ENCODE measurements at regions not wholly inside any gene's neighbourhood (a gene's known extent, or its start where the extent isn't known, plus 50 kb on each side); places are given as distances from the start of the nearest gene placed in this dataset.

GRCh38 chr20:52399352-52399751, 207.8 kb upstream of the ZFP64 start:
- H4K91ac ChIP-seq (replicated peaks; ENCODE audit: insufficient read length, low read length): no peak overlapping the region
- no peak for DNase-seq (ENCODE audit: low read depth in 1 of 2, low spot score in 2 of 2)
- 82% methylated on average over 2 of the region's 2 CpGs; no CpG with 5 or more reads in 1 of the 2 experiments for WGBS, 2 experiments (ENCODE audit: extremely low coverage in 1 of 2, insufficient coverage in 1 of 2, insufficient read length in 1 of 2, insufficient replicate concordance in 2 of 2, low coverage in 1 of 2, low lambda C conversion rate in 2 of 2, missing lambda C conversion rate in 1 of 2)
- no peaks in the 10 kb centered on the region for H4K20me1 ChIP-seq (replicated peaks in 1 of 2; ENCODE audit: control insufficient read depth in 1 of 2, insufficient read depth in 2 of 2, low read length in 2 of 2)
- no peak overlapping the region for H2BK20ac ChIP-seq (ENCODE audit: low read length)
- H3K4me3 ChIP-seq (ENCODE audit: extremely low read depth in 1 of 4, insufficient read depth in 2 of 4, low read depth in 3 of 4, low read length in 4 of 4): no peak overlapping the region
- FAIRE-seq: no peak
- no peak overlapping the region for H3K14ac ChIP-seq (ENCODE audit: insufficient read length)
- H3K79me2 ChIP-seq (ENCODE audit: control insufficient read depth in 1 of 2, insufficient read depth in 2 of 2, low read length in 2 of 2): no peaks in the 10 kb centered on the region
- H3K4me2 ChIP-seq (ENCODE audit: insufficient read depth in 1 of 2, low read depth in 2 of 2, low read length in 2 of 2): no peak overlapping the region
- no peak overlapping the region for H2BK15ac ChIP-seq (ENCODE audit: low read length)
- no peaks in the 10 kb centered on the region for H3K79me1 ChIP-seq (ENCODE audit: low read depth, low read length)
- H2BK12ac ChIP-seq (ENCODE audit: low read depth, low read length): no peak overlapping the region
- H3K9me3 ChIP-seq (ENCODE audit: insufficient read depth in 2 of 2, low read depth in 1 of 2, low read length in 1 of 2): no peaks in the 10 kb centered on the region
- H2BK120ac ChIP-seq (replicated peaks; ENCODE audit: low read depth, low read length): no peak overlapping the region
- no peak overlapping the region for H3K23ac ChIP-seq (ENCODE audit: insufficient read length)
- H4K8ac ChIP-seq (ENCODE audit: extremely low read depth, insufficient read depth, low read length): no peak overlapping the region
- ChIA-PET POLR2A (ENCODE audit: partially characterized antibody) (no interaction called here), CTCF (ENCODE audit: partially characterized antibody) (interaction anchor here (1.0 kb wide), 1 partner anchor 11 kb away, joined by 4 read pairs; no protein-coding TSS in a partner anchor)
- no peak overlapping the region for H3K56ac ChIP-seq (replicated peaks; ENCODE audit: insufficient read length, low read depth, low read length)
- no peak overlapping the region for H3K18ac ChIP-seq (ENCODE audit: extremely low read depth, low read length)
- no peak overlapping the region for H3K9ac ChIP-seq (replicated peaks in 1 of 4; ENCODE audit: extremely low read depth in 1 of 4, low read depth in 3 of 4, low read length in 3 of 4)
- H3K23me2 ChIP-seq (ENCODE audit: low read depth, low read length): no peaks in the 10 kb centered on the region
- H3K27ac ChIP-seq (ENCODE audit: low read depth, low read length): no peak overlapping the region
- no peak overlapping the region for H3K4ac ChIP-seq (replicated peaks; ENCODE audit: insufficient read length, low read depth, low read length)
- H3K27me3 ChIP-seq (replicated peaks in 1 of 4; ENCODE audit: control insufficient read depth in 3 of 4, extremely low read depth in 1 of 4, insufficient read depth in 3 of 4, low read length in 3 of 4): no peaks in the 10 kb centered on the region
- H3K4me1 ChIP-seq (replicated peaks in 1 of 4; ENCODE audit: control insufficient read depth in 3 of 4, insufficient read depth in 4 of 4, low read length in 3 of 4): no peaks in the 10 kb centered on the region
- H2AK5ac ChIP-seq (ENCODE audit: low read depth, low read length): no peak overlapping the region
- no peak overlapping the region for H2BK5ac ChIP-seq (ENCODE audit: low read depth, low read length)
- H3K36me3 ChIP-seq (ENCODE audit: control insufficient read depth in 2 of 4, insufficient read depth in 4 of 4, low read length in 3 of 4): no peaks in the 10 kb centered on the region
- H2AFZ ChIP-seq (ENCODE audit: low read length): no peak overlapping the region
- no peak for TF ChIP-seq SP4 (IDR thresholded peaks at IDR 0.05; ENCODE audit: low read length)
- TF ChIP-seq EGR1 (IDR thresholded peaks at IDR 0.05; ENCODE audit: borderline replicate concordance, low read depth, low read length): no peak
- TF ChIP-seq RBBP5 (IDR thresholded peaks at IDR 0.05; ENCODE audit: borderline replicate concordance, low read depth, low read length): no peak
- TF ChIP-seq TCF12 (IDR thresholded peaks at IDR 0.05; ENCODE audit: low read depth, low read length): no peak
- no peak for TF ChIP-seq ATF2 (IDR thresholded peaks at IDR 0.05; ENCODE audit: low read length)
- TF ChIP-seq SAP30 (IDR thresholded peaks at IDR 0.05; ENCODE audit: insufficient read depth, insufficient replicate concordance, low read length): no peak
- TF ChIP-seq POLR2AphosphoS5 (IDR thresholded peaks at IDR 0.05; ENCODE audit: low read depth, low read length): no peak
- TF ChIP-seq JUN (IDR thresholded peaks at IDR 0.05; ENCODE audit: low read depth, low read length): no peak
- no peak for TF ChIP-seq MAX (IDR thresholded peaks at IDR 0.05)
- TF ChIP-seq KDM4A (IDR thresholded peaks at IDR 0.05; ENCODE audit: low read depth, low read length, severe bottlenecking): no peak
- no peak overlapping the region for H4K5ac ChIP-seq (ENCODE audit: insufficient read length, low read depth, low read length)

Measured in H1 (cell line).